ENCODE measurements at regions not wholly inside any gene's neighbourhood (a gene's known extent, or its start where the extent isn't known, plus 50 kb on each side); places are given as distances from the start of the nearest gene placed in this dataset.

- Mint-ChIP-seq H3K4me1 (ENCODE audit: low read depth) (no peaks in the 10 kb centered on the region), H3K27me3 (ENCODE audit: low read depth) (no peaks in the 10 kb centered on the region)
- ATAC-seq, result no peak
These were observed 1579.2 kb upstream of the PIK3C3 start for GRCh38 chr18:40375837-40376236.

DNA sequence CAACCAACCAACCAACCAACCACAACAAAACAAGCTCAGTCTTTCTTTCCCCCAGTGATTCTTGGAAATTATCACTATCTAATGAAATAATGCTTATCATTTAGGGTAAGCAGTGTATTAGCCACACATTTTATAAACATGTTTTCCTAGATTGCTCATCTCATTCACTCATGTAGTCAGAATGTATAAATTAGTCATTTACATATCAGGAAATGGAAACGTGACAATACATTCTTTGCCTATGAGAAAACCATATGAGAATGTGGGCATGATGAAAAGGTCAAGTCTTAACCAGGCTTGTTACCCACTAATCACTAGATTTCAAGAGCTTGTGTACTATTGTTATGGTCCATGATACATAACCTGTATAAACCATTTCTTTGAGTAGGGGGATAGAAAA is 1583.4 kb upstream of the PIK3C3 start:
- no peak overlapping the region for H3K4me3 Mint-ChIP-seq
- H3K9me3 Mint-ChIP-seq (ENCODE audit: insufficient read depth), result peaks cover 11% of the 10 kb centered on the region
- ATAC-seq (no peak), DNase-seq (no peak)
- ChIA-PET CTCF (no interaction called here), POLR2A (no interaction called here)
- H3K27me3 Mint-ChIP-seq (ENCODE audit: low read depth), result no peaks in the 10 kb centered on the region
- H3K27ac Mint-ChIP-seq, result no peak overlapping the region
- H3K36me3 Mint-ChIP-seq (ENCODE audit: low read depth), result no peaks in the 10 kb centered on the region
- H3K4me1 Mint-ChIP-seq (ENCODE audit: low read depth), result no peaks in the 10 kb centered on the region

More at GRCh38 chr18:40375837-40376236, 1579.2 kb upstream of the PIK3C3 start:
- DNase-seq, result no peak
- no peak overlapping the region for H3K27ac Mint-ChIP-seq
- H3K36me3 Mint-ChIP-seq (ENCODE audit: low read depth), result no peaks in the 10 kb centered on the region
- H3K4me3 Mint-ChIP-seq, result no peak overlapping the region
- no peaks in the 10 kb centered on the region for H3K9me3 Mint-ChIP-seq (ENCODE audit: insufficient read depth)
- ChIA-PET POLR2A (no interaction called here), CTCF (no interaction called here)

DNA sequence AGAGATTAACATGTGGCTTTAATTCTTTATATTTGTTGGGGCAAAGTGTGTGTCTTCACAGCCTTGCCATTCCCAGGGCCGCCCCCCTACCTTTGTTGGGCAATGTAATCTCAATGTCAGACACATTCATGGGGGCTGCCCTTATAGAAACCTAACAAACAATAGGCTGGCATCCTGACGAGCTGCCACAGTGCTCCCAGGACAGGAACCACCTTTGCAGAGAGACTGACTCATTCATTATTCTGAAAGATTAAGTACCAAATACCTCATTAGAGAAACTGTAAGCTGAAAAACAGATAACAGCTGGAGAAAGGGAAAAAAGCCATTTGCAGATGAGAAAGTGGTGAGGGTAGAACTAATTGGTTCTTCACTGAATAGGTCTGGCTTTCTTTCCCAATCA is 1587.5 kb upstream of the PIK3C3 start:
- no peaks in the 10 kb centered on the region for H3K36me3 Mint-ChIP-seq (ENCODE audit: low read depth)
- ChIA-PET CTCF (no interaction called here), POLR2A (no interaction called here)
- no peaks in the 10 kb centered on the region for H3K27me3 Mint-ChIP-seq (ENCODE audit: low read depth)
- no peak overlapping the region for H3K27ac Mint-ChIP-seq
- H3K4me3 Mint-ChIP-seq, result no peak overlapping the region
- H3K9me3 Mint-ChIP-seq (ENCODE audit: insufficient read depth), result peaks cover 19% of the 10 kb centered on the region
- DNase-seq (no peak), ATAC-seq (no peak)
- no peaks in the 10 kb centered on the region for H3K4me1 Mint-ChIP-seq (ENCODE audit: low read depth)

- DNase-seq, result no peak
- Mint-ChIP-seq H3K27ac (no peak overlapping the region), H3K27me3 (ENCODE audit: low read depth) (no peaks in the 10 kb centered on the region), H3K36me3 (ENCODE audit: low read depth) (no peaks in the 10 kb centered on the region), H3K4me1 (ENCODE audit: low read depth) (no peaks in the 10 kb centered on the region), H3K9me3 (ENCODE audit: insufficient read depth) (peaks cover 19% of the 10 kb centered on the region), H3K4me3 (no peak overlapping the region)
- ATAC-seq, result no peak
- ChIA-PET POLR2A (no interaction called here), CTCF (no interaction called here)
These were observed 1588.5 kb upstream of the PIK3C3 start for GRCh38 chr18:40366521-40366920.

DNA sequence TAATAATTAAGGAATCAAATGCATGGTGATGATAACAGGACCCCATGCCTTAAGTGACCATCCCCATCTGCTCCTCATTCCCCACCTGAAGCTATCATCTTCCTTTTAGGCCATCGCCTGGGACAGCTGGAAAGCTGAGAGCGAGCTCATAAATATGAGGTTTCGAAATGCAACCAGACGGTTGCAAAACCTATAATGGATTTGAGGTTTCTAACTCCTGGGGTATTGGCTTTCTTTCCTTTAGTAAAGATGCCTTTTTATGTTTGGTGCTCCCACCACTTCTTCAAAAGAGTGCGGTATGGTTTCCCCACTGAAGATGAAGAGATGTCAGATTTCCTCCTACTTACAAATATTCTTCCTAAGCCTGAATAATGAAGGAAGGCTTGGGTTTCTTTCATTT is 1589.5 kb upstream of the PIK3C3 start:
- Mint-ChIP-seq H3K4me3 (no peak overlapping the region), H3K27me3 (ENCODE audit: low read depth) (no peaks in the 10 kb centered on the region), H3K27ac (no peak overlapping the region)

DNA sequence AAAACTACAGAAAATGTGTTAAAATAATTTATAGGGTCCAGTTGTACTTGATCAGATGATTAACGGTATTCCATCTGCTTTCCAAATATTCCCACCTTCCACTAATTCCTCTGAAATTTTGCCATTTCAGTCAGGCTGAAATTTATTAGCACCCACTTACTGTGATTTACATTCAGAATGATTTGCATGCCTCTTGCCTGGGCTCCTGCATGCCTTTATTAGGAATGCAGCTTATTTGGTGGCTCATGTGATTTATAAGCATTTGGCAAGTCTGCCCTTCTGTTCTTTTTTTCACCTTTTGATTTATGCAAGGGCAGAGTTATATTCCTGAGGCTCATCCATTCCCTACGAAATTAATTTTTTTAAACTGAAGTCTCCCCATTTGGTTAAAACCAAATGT is 1594.5 kb upstream of the PIK3C3 start:
- DNase-seq (no peak), ATAC-seq (no peak)
- Mint-ChIP-seq H3K27ac (no peak overlapping the region), H3K27me3 (ENCODE audit: low read depth) (no peaks in the 10 kb centered on the region), H3K4me1 (ENCODE audit: low read depth) (no peaks in the 10 kb centered on the region), H3K9me3 (ENCODE audit: insufficient read depth) (peaks cover 4% of the 10 kb centered on the region), H3K36me3 (ENCODE audit: low read depth) (no peaks in the 10 kb centered on the region), H3K4me3 (no peak overlapping the region)
- ChIA-PET POLR2A (no interaction called here), CTCF (no interaction called here)

More for the DNA sequence above, 1589.5 kb upstream of the PIK3C3 start:
- ChIA-PET CTCF (no interaction called here), POLR2A (no interaction called here)
- no peaks in the 10 kb centered on the region for H3K36me3 Mint-ChIP-seq (ENCODE audit: low read depth)
- no peaks in the 10 kb centered on the region for H3K4me1 Mint-ChIP-seq (ENCODE audit: low read depth)
- H3K9me3 Mint-ChIP-seq (ENCODE audit: insufficient read depth), result peaks cover 19% of the 10 kb centered on the region
- DNase-seq, result no peak
- no peak for ATAC-seq

DNA sequence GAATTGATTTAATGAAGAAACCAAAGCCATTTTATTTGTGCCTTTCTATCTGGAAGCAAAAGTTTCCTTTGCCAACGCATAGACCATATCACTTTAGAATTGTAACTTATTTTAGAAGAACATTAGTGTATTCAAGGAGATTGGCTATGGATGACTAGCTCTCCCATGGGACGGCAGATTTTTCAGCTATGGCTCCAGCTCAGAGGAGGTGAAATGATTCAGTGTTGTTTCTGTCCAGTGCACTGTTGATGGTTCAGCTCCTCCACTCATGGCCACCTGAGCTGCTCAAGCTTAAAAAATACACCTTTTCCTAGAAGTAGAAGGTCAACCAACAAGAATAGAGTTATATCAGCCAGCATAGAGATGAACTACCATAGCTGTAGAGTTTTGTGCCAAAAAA is 1597.5 kb upstream of the PIK3C3 start:
- Mint-ChIP-seq H3K4me3 (no peak overlapping the region), H3K36me3 (ENCODE audit: low read depth) (no peaks in the 10 kb centered on the region), H3K27ac (no peak overlapping the region), H3K27me3 (ENCODE audit: low read depth) (no peaks in the 10 kb centered on the region), H3K9me3 (ENCODE audit: insufficient read depth) (no peaks in the 10 kb centered on the region), H3K4me1 (ENCODE audit: low read depth) (no peaks in the 10 kb centered on the region)
- POLR2A ChIA-PET, result no interaction called here
- DNase-seq, result no peak
- no peak for ATAC-seq
- CTCF ChIA-PET, result no interaction called here

DNA sequence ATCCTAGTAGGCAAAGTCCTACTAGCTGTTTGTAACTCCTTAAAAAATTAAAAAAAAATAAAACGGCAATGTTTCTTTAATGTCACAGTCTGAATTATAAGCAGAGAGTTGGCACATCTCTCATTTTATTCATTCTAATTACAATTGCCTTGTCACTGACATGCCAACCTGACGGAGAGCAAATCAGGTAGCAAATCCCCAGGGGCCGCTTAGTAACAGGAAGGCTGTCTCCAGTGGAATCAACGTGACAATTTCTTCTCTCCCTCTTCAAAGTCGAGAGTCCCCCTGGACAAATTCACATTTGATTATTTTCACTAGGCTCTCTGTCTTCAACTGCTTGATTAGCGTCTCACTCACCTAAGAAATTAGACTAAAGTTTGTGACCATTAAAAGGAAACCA is 1598.9 kb upstream of the PIK3C3 start:
- no peaks in the 10 kb centered on the region for H3K36me3 Mint-ChIP-seq (ENCODE audit: low read depth)
- H3K4me1 Mint-ChIP-seq (ENCODE audit: low read depth), result no peaks in the 10 kb centered on the region
- no peaks in the 10 kb centered on the region for H3K9me3 Mint-ChIP-seq (ENCODE audit: insufficient read depth)
- H3K27ac Mint-ChIP-seq, result no peak overlapping the region
- H3K4me3 Mint-ChIP-seq, result no peak overlapping the region
- H3K27me3 Mint-ChIP-seq (ENCODE audit: low read depth), result no peaks in the 10 kb centered on the region
- POLR2A ChIA-PET, result no interaction called here
- ATAC-seq, result no peak
- DNase-seq, result no peak
- CTCF ChIA-PET, result no interaction called here

DNA sequence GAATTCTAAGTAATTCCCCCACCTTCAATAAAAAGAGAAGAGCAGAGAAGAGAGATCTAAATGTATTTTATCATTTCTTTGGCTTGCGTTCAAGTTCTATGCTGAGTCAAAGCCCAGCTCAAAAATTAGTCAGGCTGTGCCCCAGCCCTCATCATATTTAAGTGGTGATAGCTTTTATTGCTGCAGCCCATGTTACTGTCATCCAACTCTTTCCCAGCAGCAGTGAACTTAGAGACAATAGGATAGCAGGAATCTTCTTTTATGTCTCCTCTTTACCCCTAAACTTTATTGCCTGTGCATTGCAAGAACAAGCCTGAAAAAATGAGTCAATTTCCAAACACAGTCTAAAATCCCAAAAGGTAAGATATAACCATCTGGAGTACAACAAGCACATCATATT is 1599.3 kb upstream of the PIK3C3 start:
- ChIA-PET CTCF (no interaction called here), POLR2A (no interaction called here)
- no peaks in the 10 kb centered on the region for H3K4me1 Mint-ChIP-seq (ENCODE audit: low read depth)
- ATAC-seq, result no peak
- no peaks in the 10 kb centered on the region for H3K9me3 Mint-ChIP-seq (ENCODE audit: insufficient read depth)
- no peak for DNase-seq
- no peak overlapping the region for H3K27ac Mint-ChIP-seq
- H3K36me3 Mint-ChIP-seq (ENCODE audit: low read depth), result no peaks in the 10 kb centered on the region
- H3K4me3 Mint-ChIP-seq, result no peak overlapping the region
- H3K27me3 Mint-ChIP-seq (ENCODE audit: low read depth), result no peaks in the 10 kb centered on the region

DNA sequence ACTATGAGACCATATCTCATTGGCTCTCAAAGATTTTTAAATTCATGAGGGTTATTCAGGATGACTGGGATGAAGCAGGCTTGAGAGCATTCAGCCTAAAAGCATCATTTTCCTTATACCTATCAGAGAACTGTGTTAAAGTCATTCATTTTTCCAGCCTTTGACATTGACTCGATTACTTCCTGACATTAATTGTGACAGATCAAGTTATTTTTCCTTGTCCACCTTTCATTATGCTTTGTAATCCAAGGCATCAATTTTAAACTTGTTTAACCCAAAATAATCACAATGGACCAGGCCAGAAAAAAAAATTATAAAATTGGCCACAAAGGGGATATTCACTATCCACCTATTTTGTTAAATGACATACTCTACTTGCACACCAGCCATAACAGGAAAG is 1606.8 kb upstream of the PIK3C3 start:
- ATAC-seq, result no peak
- ChIA-PET POLR2A (no interaction called here), CTCF (no interaction called here)
- Mint-ChIP-seq H3K27me3 (ENCODE audit: low read depth) (no peaks in the 10 kb centered on the region), H3K27ac (no peak overlapping the region), H3K4me1 (ENCODE audit: low read depth) (no peaks in the 10 kb centered on the region), H3K4me3 (no peak overlapping the region), H3K9me3 (ENCODE audit: insufficient read depth) (peaks cover 6% of the 10 kb centered on the region), H3K36me3 (ENCODE audit: low read depth) (no peaks in the 10 kb centered on the region)
- no peak for DNase-seq

DNA sequence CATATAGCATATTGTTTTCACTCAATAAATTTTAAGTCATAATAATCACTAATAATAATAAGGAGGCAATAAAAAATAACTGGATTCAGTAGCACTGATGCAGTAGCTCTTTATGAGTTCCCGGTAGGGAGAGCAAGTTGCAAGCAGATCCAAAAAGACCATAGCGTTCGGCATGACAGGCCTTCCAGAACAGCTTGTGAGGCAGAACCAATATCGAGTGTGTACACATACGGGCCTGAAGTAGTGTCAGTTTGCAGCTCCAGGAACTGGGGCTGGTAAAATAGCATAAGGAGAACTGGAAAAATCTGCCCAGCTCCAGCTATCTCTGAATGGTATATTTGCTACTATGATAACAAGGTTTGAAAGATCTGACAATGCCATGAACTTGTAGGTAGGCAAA is 1607.8 kb upstream of the PIK3C3 start:
- Mint-ChIP-seq H3K4me3 (no peak overlapping the region), H3K4me1 (ENCODE audit: low read depth) (no peaks in the 10 kb centered on the region), H3K27me3 (ENCODE audit: low read depth) (no peaks in the 10 kb centered on the region), H3K27ac (no peak overlapping the region), H3K9me3 (ENCODE audit: insufficient read depth) (peaks cover 9% of the 10 kb centered on the region), H3K36me3 (ENCODE audit: low read depth) (no peaks in the 10 kb centered on the region)
- no peak for ATAC-seq
- ChIA-PET POLR2A (no interaction called here), CTCF (no interaction called here)
- DNase-seq, result no peak

DNA sequence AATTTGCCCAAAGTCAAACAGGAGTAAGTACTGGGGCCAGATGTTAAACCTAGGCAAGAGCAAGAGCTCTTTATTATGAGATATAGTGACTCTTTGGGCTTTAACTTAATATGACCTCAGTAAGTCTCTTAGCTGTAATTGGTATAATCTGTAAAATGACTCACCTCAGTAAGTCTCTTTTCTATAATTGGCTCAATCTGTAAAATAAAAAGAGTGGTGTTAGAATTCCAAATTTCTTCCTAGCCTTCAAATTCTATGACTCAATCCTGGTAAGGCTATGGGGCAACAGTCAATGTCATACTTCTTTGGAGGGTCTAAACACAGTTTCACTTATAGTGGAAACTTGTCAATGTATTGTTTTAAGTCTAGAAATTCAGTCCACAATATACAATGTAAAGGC is 1608.9 kb upstream of the PIK3C3 start:
- peaks cover 19% of the 10 kb centered on the region for H3K9me3 Mint-ChIP-seq (ENCODE audit: insufficient read depth)
- CTCF ChIA-PET, result no interaction called here

DNA sequence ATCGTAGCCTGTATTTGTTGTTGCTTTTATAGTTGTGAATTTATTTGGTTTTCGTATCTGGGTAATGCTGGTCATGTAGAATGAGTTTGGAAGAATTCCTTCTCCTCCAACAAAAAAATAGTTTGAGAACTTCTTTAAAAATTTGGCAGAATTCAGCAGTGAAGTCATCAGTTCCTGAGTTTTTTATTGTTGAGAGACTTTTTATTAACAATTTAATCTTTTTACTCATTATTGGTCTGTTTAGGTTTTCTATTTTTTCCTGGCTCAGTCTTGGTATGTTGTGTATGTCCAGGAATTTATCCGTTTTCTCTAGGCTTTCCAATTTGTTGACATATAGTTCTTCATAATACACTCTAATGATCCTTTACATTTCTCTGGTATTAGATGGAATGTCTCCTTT is 1613.3 kb upstream of the PIK3C3 start:
- ATAC-seq, result no peak
- H3K27ac Mint-ChIP-seq, result no peak overlapping the region
- peaks cover 13% of the 10 kb centered on the region for H3K9me3 Mint-ChIP-seq (ENCODE audit: insufficient read depth)
- DNase-seq, result no peak
- CTCF ChIA-PET, result no interaction called here
- H3K27me3 Mint-ChIP-seq (ENCODE audit: low read depth), result no peaks in the 10 kb centered on the region
- no peaks in the 10 kb centered on the region for H3K4me1 Mint-ChIP-seq (ENCODE audit: low read depth)
- POLR2A ChIA-PET, result no interaction called here
- H3K4me3 Mint-ChIP-seq, result no peak overlapping the region
- H3K36me3 Mint-ChIP-seq (ENCODE audit: low read depth), result no peaks in the 10 kb centered on the region

More for the DNA sequence above, 1608.9 kb upstream of the PIK3C3 start:
- Mint-ChIP-seq H3K4me1 (ENCODE audit: low read depth) (no peaks in the 10 kb centered on the region), H3K27ac (no peak overlapping the region), H3K27me3 (ENCODE audit: low read depth) (no peaks in the 10 kb centered on the region), H3K36me3 (ENCODE audit: low read depth) (no peaks in the 10 kb centered on the region), H3K4me3 (no peak overlapping the region)
- POLR2A ChIA-PET, result no interaction called here
- ATAC-seq, result no peak
- DNase-seq, result no peak

GRCh38 chr18:40338284-40338683 is 1616.8 kb upstream of the PIK3C3 start:
- Mint-ChIP-seq H3K36me3 (ENCODE audit: low read depth) (no peaks in the 10 kb centered on the region), H3K27me3 (ENCODE audit: low read depth) (no peaks in the 10 kb centered on the region), H3K4me1 (ENCODE audit: low read depth) (no peaks in the 10 kb centered on the region), H3K27ac (no peak overlapping the region), H3K4me3 (no peak overlapping the region), H3K9me3 (ENCODE audit: insufficient read depth) (peaks cover 32% of the 10 kb centered on the region)
- DNase-seq, result no peak
- CTCF ChIA-PET, result no interaction called here
- POLR2A ChIA-PET, result no interaction called here
- no peak for ATAC-seq
